ENCODE measurements at regions not wholly inside any gene's neighbourhood (a gene's known extent, or its start where the extent isn't known, plus 50 kb on each side); places are given as distances from the start of the nearest gene placed in this dataset.

DNA sequence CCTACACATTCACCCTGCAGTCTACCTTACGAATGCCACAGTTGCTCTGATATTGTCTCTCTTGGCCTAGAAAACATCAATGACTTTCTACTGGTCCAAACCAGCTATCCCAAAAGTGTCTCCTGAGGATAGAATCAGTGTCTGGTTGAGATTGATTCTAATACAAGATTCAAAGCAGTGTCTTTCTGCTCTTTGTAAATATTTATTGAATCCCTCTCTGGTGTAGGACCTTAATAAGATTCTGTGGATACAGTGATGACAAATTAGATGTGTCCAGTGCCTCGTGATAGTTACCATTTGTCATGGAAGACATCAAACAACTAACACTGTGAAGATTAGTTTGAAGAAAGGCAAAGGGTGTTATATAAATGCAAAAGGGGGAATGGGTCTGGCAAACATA lies 380.7 kb upstream of the TRIB2 start:
- Mint-ChIP-seq H3K36me3 (ENCODE audit: insufficient read depth) (no peaks in the 10 kb centered on the region), H3K9me3 (ENCODE audit: low read depth) (peaks cover 4% of the 10 kb centered on the region), H3K27me3 (peaks cover 15% of the 10 kb centered on the region), H3K4me1 (ENCODE audit: low read depth) (no peaks in the 10 kb centered on the region), H3K4me3 (ENCODE audit: low read depth) (no peak overlapping the region), H3K27ac (no peak overlapping the region)
- DNase-seq (ENCODE audit: low spot score, unreplicated experiment), result no peak
- TF ChIP-seq CTCF (IDR thresholded peaks at IDR 0.05; ENCODE audit: unreplicated experiment), result no peak

DNA sequence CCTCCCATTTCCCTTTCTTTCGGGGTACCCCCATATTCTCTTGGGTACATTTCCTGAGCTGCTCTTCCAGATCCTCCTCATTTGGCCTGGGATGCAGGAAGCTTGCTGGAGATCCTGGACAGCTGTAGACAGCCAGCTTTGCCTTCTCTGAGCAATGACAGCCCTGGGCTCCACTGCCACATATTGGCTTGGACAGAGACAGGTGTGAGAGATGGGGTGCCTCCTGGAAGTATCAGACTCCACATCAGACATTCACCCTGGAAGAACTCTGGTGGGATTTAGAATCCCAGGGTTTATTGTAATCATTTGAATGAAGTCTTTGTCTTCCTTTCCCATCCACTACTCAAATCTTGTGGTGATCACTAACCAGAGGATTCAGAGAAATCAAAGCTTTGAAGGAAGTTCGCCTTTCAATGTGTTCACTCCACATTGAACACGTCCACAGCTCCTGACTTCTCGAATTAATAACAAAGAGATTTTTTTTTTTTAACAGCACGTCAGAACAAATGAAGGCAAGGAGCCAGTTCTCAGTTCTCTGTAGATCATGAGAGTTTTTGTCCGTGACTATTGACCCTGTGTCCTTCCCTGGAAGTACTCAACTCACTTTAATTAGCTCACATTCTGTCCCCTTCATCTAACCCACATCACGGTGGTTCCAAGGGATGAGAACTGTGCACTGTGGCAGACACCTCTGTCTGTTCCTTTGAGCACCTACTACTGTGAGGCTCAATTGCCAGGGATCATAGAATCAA lies 377.6 kb upstream of the TRIB2 start:
- peaks cover 8% of the 10 kb centered on the region for H3K27me3 Mint-ChIP-seq
- H3K27ac Mint-ChIP-seq, result no peak overlapping the region
- no peaks in the 10 kb centered on the region for H3K4me1 Mint-ChIP-seq (ENCODE audit: low read depth)
- H3K36me3 Mint-ChIP-seq (ENCODE audit: insufficient read depth), result no peaks in the 10 kb centered on the region
- no peaks in the 10 kb centered on the region for H3K9me3 Mint-ChIP-seq (ENCODE audit: low read depth)
- no peak for TF ChIP-seq CTCF (IDR thresholded peaks at IDR 0.05; ENCODE audit: unreplicated experiment)
- H3K4me3 Mint-ChIP-seq (ENCODE audit: low read depth), result no peak overlapping the region
- no peak for DNase-seq (ENCODE audit: low spot score, unreplicated experiment)

- H3K9me3 Mint-ChIP-seq (ENCODE audit: low read depth), result peaks cover 6% of the 10 kb centered on the region
- H3K4me1 Mint-ChIP-seq (ENCODE audit: low read depth), result no peaks in the 10 kb centered on the region
- H3K36me3 Mint-ChIP-seq (ENCODE audit: insufficient read depth), result no peaks in the 10 kb centered on the region
- H3K27ac Mint-ChIP-seq, result no peak overlapping the region
- no peaks in the 10 kb centered on the region for H3K27me3 Mint-ChIP-seq
- H3K4me3 Mint-ChIP-seq (ENCODE audit: low read depth), result no peak overlapping the region
- DNase-seq (ENCODE audit: low spot score, unreplicated experiment), result no peak
- TF ChIP-seq CTCF (IDR thresholded peaks at IDR 0.05; ENCODE audit: unreplicated experiment), result no peak
These were observed 376.6 kb upstream of the TRIB2 start for GRCh38 chr2:12340164-12340563.

DNA sequence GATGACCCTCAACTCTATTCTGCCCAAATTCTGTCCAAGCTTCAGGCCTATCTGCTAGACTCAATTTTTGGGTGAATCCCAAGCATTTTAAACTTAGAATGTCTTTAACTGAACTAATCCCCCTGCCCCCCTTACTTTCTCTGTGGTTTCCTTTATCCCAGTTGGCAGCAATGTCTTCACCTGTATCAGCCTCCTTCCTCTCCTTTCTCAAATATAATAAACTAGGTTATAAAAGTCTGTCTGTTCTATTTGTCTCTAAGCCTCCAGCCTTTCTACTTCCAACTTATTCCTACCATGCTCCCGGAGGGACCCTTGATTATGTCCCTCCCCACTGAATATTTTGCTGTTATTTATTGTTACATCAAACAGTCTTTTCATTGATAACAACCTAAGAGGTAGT lies 375.5 kb upstream of the TRIB2 start:
- no peak for TF ChIP-seq CTCF (IDR thresholded peaks at IDR 0.05; ENCODE audit: unreplicated experiment)
- Mint-ChIP-seq H3K9me3 (ENCODE audit: low read depth) (peaks cover 6% of the 10 kb centered on the region), H3K4me3 (ENCODE audit: low read depth) (no peak overlapping the region), H3K27ac (no peak overlapping the region), H3K4me1 (ENCODE audit: low read depth) (no peaks in the 10 kb centered on the region), H3K36me3 (ENCODE audit: insufficient read depth) (no peaks in the 10 kb centered on the region), H3K27me3 (no peaks in the 10 kb centered on the region)
- DNase-seq (ENCODE audit: low spot score, unreplicated experiment), result no peak

DNA sequence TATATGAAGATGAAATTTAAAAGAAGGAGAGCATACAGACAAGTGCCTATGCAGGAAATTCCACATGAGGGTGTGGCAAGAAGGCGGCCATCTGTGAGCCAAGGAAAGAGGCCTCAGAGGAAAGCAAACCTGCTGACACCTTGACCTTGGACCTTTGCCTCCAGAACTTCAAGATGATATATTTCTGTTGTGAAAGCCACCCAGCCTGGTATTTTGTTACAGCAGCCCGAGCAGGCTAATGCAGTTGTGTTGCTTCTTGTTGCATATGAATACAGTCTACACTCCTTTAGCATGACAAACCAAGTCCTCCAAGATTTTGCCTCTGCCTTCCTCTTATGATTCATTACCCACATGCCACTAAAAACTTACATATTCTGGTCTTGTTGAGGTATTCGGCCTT lies 374.8 kb upstream of the TRIB2 start:
- H3K4me1 Mint-ChIP-seq (ENCODE audit: low read depth), result no peaks in the 10 kb centered on the region
- no peak for TF ChIP-seq CTCF (IDR thresholded peaks at IDR 0.05; ENCODE audit: unreplicated experiment)
- no peak for DNase-seq (ENCODE audit: low spot score, unreplicated experiment)
- H3K9me3 Mint-ChIP-seq (ENCODE audit: low read depth), result peaks cover 6% of the 10 kb centered on the region
- H3K27me3 Mint-ChIP-seq, result no peaks in the 10 kb centered on the region
- H3K4me3 Mint-ChIP-seq (ENCODE audit: low read depth), result no peak overlapping the region
- H3K36me3 Mint-ChIP-seq (ENCODE audit: insufficient read depth), result no peaks in the 10 kb centered on the region
- H3K27ac Mint-ChIP-seq, result no peak overlapping the region

All from progenitor cell of endocrine pancreas (in vitro differentiated cells).